Fibroblast of lung (primary cell): ENCODE measurements at regions not wholly inside any gene's neighbourhood (a gene's known extent, or its start where the extent isn't known, plus 50 kb on each side); places are given as distances from the start of the nearest gene placed in this dataset.
"Not testable (repeated sequence)": the region's sequence is repeated elsewhere in the genome, so short reads cannot be mapped to it uniquely, and the experiment has no call there.

ENCODE experiments used
- DNase-seq, 2 donors: peaks; one replicate each; pipeline versions ENCODE4 v3.0.0 to v3.0.0-alpha.2; 2010; ENCODE audit warnings: low read depth in 2 of 2
- H2AFZ ChIP-seq: 2 replicates; pipeline ENCODE4 v1.5.1; 2012; ENCODE audit warnings: low read length, control low read depth, inconsistent platforms
- H3K27ac ChIP-seq: 2 replicates; pipeline ENCODE4 v1.5.1; 2011; ENCODE audit warnings: low read length, control low read depth; ENCODE audit not compliant: insufficient read depth
- H3K27me3 ChIP-seq: 2 replicates; pipeline ENCODE4 v1.5.1; 2011; ENCODE audit warnings: mild to moderate bottlenecking, low read length; ENCODE audit not compliant: control insufficient read depth, insufficient read depth
- H3K36me3 ChIP-seq: 2 replicates; pipeline ENCODE4 v1.5.1; 2011; ENCODE audit warnings: low read length; ENCODE audit not compliant: control insufficient read depth, insufficient read depth
- H3K4me1 ChIP-seq: 2 replicates; pipeline ENCODE4 v1.5.1; 2011; ENCODE audit warnings: low read length; ENCODE audit not compliant: control insufficient read depth, insufficient read depth; ENCODE audit errors: extremely low read depth
- H3K4me2 ChIP-seq: 2 replicates; pipeline ENCODE4 v1.5.1; 2011; ENCODE audit warnings: low read length, control low read depth; ENCODE audit not compliant: insufficient read depth; ENCODE audit errors: extremely low read depth
- H3K4me3 ChIP-seq, 4 experiments: fragments of 200-600 bp in 1 of 4; sonication (generic) in 1 of 4; replicated peaks in 1 of 4; 2 replicates each; pipeline ENCODE4 v1.5.1; 2011 to 2016; ENCODE audit warnings: low read length in 4 of 4, low read depth in 3 of 4, mild to moderate bottlenecking in 3 of 4, control low read depth in 2 of 4, inconsistent platforms in 1 of 4, mixed read lengths in 1 of 4; ENCODE audit not compliant: insufficient read depth in 1 of 4; ENCODE audit errors: control extremely low read depth in 1 of 4
- H3K79me2 ChIP-seq: 2 replicates; pipeline ENCODE4 v1.5.1; 2012; ENCODE audit warnings: mild to moderate bottlenecking, low read length, inconsistent platforms; ENCODE audit not compliant: control insufficient read depth, insufficient read depth
- H3K9ac ChIP-seq: 2 replicates; pipeline ENCODE4 v1.5.1; 2011; ENCODE audit warnings: mild to moderate bottlenecking, low read length, control low read depth; ENCODE audit not compliant: insufficient read depth
- H3K9me3 ChIP-seq: 2 replicates; pipeline ENCODE4 v1.5.1; 2012; ENCODE audit warnings: low read depth, low read length; ENCODE audit not compliant: control insufficient read depth, insufficient read depth
- H4K20me1 ChIP-seq: 2 replicates; pipeline ENCODE4 v1.5.1; 2011; ENCODE audit warnings: low read length; ENCODE audit not compliant: control insufficient read depth, insufficient read depth; ENCODE audit errors: extremely low read depth
- CTCF ChIP-seq, 2 donors: IDR thresholded peaks in 1 of 2; conservative IDR thresholded peaks in 1 of 2; 1 replicate in 1 of 2; 2 replicates in 1 of 2; pipeline ENCODE4 v1.5.1; 2011 to 2012; ENCODE audit warnings: low read length in 2 of 2, control low read depth in 1 of 2, inconsistent platforms in 1 of 2, low read depth in 1 of 2, mild to moderate bottlenecking in 1 of 2

DNA sequence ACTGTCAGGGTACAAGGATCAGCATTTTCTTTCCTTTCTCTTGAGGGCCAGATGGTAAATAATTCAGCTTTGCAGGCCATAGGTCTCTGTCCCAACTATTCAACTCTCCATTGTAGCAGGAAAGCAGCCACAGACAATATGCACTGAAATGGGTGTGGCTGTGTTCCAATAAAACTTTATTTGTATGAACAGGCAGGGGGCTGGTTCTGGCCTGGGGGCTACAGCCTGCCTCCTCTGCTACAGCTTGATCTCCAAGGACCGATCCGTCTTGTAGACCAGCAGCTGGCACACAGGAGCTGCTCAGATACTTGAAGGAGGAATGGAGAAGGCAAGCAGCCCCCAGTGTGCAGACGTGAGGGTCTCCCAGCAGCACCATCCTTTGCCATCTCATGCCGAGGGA, 127.1 kb downstream of the OTOP1 start:
- not testable (repeated sequence) for H3K4me3 ChIP-seq, H4K20me1 ChIP-seq, DNase-seq, H3K27ac ChIP-seq, H3K36me3 ChIP-seq, H3K27me3 ChIP-seq, H3K79me2 ChIP-seq, H2AFZ ChIP-seq, H3K9ac ChIP-seq, H3K4me1 ChIP-seq, H3K9me3 ChIP-seq, H3K4me2 ChIP-seq

DNA sequence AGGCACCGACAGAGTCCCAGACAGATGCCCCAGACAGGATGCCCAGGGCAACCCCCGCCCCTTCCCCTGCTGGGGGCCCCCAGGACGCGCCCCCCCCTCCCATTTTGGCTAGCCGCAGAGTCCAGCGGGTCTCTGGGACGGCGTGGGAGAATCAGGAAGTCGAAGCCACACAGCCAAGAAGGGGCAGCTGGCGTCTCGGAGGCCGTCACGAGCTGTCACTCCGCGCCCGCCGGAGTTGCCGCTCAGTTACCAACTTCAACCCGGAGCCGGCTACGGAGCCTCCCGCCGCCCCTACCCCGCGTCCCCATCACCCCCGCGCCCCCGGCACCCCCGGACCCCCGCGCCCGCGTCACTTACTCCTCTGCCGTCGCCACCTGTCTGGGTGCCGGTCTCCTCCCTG, 119.8 kb downstream of the OTOP1 start:
- not testable (repeated sequence) for DNase-seq, H3K36me3 ChIP-seq, H3K4me2 ChIP-seq, H2AFZ ChIP-seq, H3K9ac ChIP-seq, H3K4me3 ChIP-seq, H3K27me3 ChIP-seq, H3K4me1 ChIP-seq, H4K20me1 ChIP-seq, H3K9me3 ChIP-seq, H3K79me2 ChIP-seq, H3K27ac ChIP-seq

- H3K9me3 ChIP-seq, H3K9ac ChIP-seq, H4K20me1 ChIP-seq, H3K79me2 ChIP-seq, H3K4me1 ChIP-seq, H3K27ac ChIP-seq, H3K27me3 ChIP-seq, H3K36me3 ChIP-seq: not testable (repeated sequence)
- peak in 1 of 2 donors; percentile 40 for TF ChIP-seq CTCF (conservative IDR thresholded peaks at IDR 0.05 in 1 of 2, IDR thresholded peaks at IDR 0.05 in 1 of 2; ENCODE audit: low read depth in 1 of 2, low read length in 2 of 2)
- Histone ChIP-seq H3K4me3 (peak overlapping the region in 1 of 4 experiments; percentile 45), H2AFZ (peak overlapping the region; percentile 44), H3K4me2 (peak overlapping the region; percentile 51)
- DNase-seq = peak; percentile 21 to 42
These were observed 119.2 kb downstream of the OTOP1 start for GRCh38 chr4:4107411-4108107.

- not testable (repeated sequence) for DNase-seq, H3K4me3 ChIP-seq, H3K79me2 ChIP-seq, H3K4me2 ChIP-seq, H3K9me3 ChIP-seq, H4K20me1 ChIP-seq, H3K9ac ChIP-seq, H3K36me3 ChIP-seq, H2AFZ ChIP-seq, H3K4me1 ChIP-seq, H3K27ac ChIP-seq, H3K27me3 ChIP-seq
These were observed 111.3 kb downstream of the OTOP1 start for GRCh38 chr4:4115381-4115780.

GRCh38 chr4:4116901-4117300, 109.8 kb downstream of the OTOP1 start:
- not testable (repeated sequence) for H3K36me3 ChIP-seq, H3K9ac ChIP-seq
- DNase-seq = peak in 1 of 2 donors; percentile 4

GRCh38 chr4:4134368-4134767, 92.4 kb downstream of the OTOP1 start:
- H3K9ac ChIP-seq, H3K27ac ChIP-seq, H2AFZ ChIP-seq, H3K4me1 ChIP-seq, H3K27me3 ChIP-seq, H3K4me2 ChIP-seq, H3K79me2 ChIP-seq, H3K9me3 ChIP-seq, H3K36me3 ChIP-seq, H3K4me3 ChIP-seq, DNase-seq, H4K20me1 ChIP-seq: not testable (repeated sequence)

More at GRCh38 chr4:4116901-4117300, 109.8 kb downstream of the OTOP1 start:
- not testable (repeated sequence) for H3K4me2 ChIP-seq, H2AFZ ChIP-seq, H3K27me3 ChIP-seq, H3K4me1 ChIP-seq, H3K27ac ChIP-seq, H3K9me3 ChIP-seq, H3K4me3 ChIP-seq, H4K20me1 ChIP-seq, H3K79me2 ChIP-seq
